ENCODE measurements at regions not wholly inside any gene's neighbourhood (a gene's known extent, or its start where the extent isn't known, plus 50 kb on each side); places are given as distances from the start of the nearest gene placed in this dataset.
A peak's percentile ranks its signal among the peaks of the same experiment; 100 is the strongest.

DNA sequence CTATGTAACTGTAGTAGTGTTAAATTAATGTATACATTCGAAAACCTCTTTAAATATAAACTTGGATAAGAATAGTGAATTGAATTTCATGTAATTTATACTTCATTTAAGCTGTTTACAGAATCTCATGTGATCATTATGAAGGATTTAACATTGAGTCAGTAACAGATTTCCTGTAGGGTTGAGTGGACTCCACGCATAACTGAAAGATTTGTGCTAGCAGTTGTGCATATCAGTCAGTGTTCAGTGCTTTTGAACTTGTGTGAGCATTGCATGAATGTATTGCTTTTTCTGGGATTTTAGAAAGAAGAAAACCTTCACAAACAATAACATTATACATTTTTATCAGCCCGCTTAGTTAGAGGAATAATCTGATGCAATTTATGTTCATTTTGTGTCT lies 1435.3 kb downstream of the LRFN5 start (continued):
- no peak for TF ChIP-seq ZNF230 (CRISPR knock-in tag; IDR thresholded peaks at IDR 0.05)
- TF ChIP-seq, protein P1, sequence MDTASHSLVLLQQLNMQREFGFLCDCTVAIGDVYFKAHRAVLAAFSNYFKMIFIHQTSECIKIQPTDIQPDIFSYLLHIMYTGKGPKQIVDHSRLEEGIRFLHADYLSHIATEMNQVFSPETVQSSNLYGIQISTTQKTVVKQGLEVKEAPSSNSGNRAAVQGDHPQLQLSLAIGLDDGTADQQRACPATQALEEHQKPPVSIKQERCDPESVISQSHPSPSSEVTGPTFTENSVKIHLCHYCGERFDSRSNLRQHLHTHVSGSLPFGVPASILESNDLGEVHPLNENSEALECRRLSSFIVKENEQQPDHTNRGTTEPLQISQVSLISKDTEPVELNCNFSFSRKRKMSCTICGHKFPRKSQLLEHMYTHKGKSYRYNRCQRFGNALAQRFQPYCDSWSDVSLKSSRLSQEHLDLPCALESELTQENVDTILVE (CRISPR knock-in tag; IDR thresholded peaks at IDR 0.05): no peak

DNA sequence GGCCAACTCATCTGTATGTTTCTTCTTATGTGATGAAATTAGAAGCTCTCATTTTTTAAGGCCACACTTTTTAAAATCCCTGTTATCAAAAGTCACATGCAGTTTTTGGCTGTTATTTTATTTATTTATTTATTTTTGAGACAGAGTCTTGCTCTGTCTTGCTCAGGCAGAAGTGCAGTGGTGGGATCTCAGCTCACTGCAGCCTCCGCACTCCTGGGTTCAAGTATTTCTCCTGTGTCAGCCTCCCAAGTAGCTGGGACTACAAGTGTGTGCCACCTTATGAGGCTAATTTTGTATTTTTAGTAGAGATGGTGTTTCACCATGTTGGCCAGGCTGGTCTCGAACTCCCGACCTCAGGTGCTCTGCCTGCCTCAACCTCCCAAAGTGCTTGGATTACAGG lies 1434.5 kb downstream of the LRFN5 start:
- FAIRE-seq (no peak), ATAC-seq (no peak), DNase-seq (ENCODE audit: low spot score) (no peak)
- Histone ChIP-seq H3K9ac (ENCODE audit: insufficient read depth, low read depth, low read length) (no peak overlapping the region), H3K79me2 (ENCODE audit: insufficient read depth, low read length) (no peaks in the 10 kb centered on the region), H2AFZ (ENCODE audit: low read length) (no peak overlapping the region), H3K4me2 (ENCODE audit: low read depth, low read length) (no peak overlapping the region), H3K27ac (ENCODE audit: extremely low read length, insufficient read depth, low read length) (no peak overlapping the region), H4K20me1 (ENCODE audit: insufficient read depth, low read length) (no peaks in the 10 kb centered on the region), H3K4me3 (replicated peaks in 1 of 3; ENCODE audit: insufficient read depth in 1 of 3, low read depth in 2 of 3, low read length in 3 of 3) (no peak overlapping the region), H3K27me3 (ENCODE audit: control insufficient read depth in 1 of 2, insufficient read depth in 2 of 2, low read length in 2 of 2) (no peaks in the 10 kb centered on the region), H3K4me1 (ENCODE audit: insufficient read depth, low read length) (no peaks in the 10 kb centered on the region), H3K9me3 (ENCODE audit: low read length) (peaks cover 72% of the 10 kb centered on the region), H3K36me3 (replicated peaks in 1 of 2; ENCODE audit: control insufficient read depth in 1 of 2, insufficient read depth in 2 of 2, low read length in 2 of 2) (no peaks in the 10 kb centered on the region)
- TF ChIP-seq ZNF253 (CRISPR knock-in tag; IDR thresholded peaks at IDR 0.05; ENCODE audit: borderline replicate concordance) (no peak), ZNF232 (CRISPR knock-in tag; IDR thresholded peaks at IDR 0.05; ENCODE audit: borderline replicate concordance) (no peak), AGO2 (optimal IDR thresholded peaks at IDR 0.05; ENCODE audit: low read depth, low read length) (no peak), PLRG1 (conservative IDR thresholded peaks at IDR 0.05) (no peak)
- CTCF ChIA-PET (ENCODE audit: low intra/inter-chr PET ratio, low total read pairs): no interaction called here
- POLR2A ChIA-PET: no interaction called here
- in situ Hi-C loops (cut with HindIII; ENCODE audit: extremely low pct_ligation_motif_present, low pct_unique_long_range_greater_than_20kb): no loop called here
- intact Hi-C loops (cut with micrococcal nuclease; ENCODE audit: unreplicated experiment): no loop called here
- no TSS peak for BruUV-seq (replicated peaks)
- 15% methylated on average over 3 of the region's 3 CpGs for WGBS (ENCODE audit: low lambda C conversion rate)

DNA sequence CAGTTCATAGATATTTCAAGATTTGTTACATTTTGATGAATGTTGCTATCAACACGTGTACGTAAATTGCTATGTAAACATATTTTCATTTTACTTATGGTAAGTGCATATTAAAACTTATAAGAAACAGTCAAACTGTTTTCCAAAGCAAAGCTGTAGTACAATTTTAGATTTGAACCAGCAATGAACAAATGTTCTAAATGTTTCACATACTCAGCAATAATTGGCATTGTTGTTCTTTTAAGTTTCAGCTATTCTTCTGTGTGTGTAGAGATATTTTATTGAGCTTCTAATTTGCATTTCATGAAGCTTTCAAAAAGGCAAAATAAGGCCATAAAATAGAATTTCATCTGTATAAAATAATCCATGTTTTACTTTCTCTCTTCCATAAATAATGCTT lies 1433.2 kb downstream of the LRFN5 start:
- no peak overlapping the region for H3K4me3 ChIP-seq (replicated peaks in 1 of 3; ENCODE audit: insufficient read depth in 1 of 3, low read depth in 2 of 3, low read length in 3 of 3)
- H3K36me3 ChIP-seq (replicated peaks in 1 of 2; ENCODE audit: control insufficient read depth in 1 of 2, insufficient read depth in 2 of 2, low read length in 2 of 2): no peaks in the 10 kb centered on the region
- H3K27me3 ChIP-seq (ENCODE audit: control insufficient read depth in 1 of 2, insufficient read depth in 2 of 2, low read length in 2 of 2): no peaks in the 10 kb centered on the region
- DNase-seq (ENCODE audit: low spot score) (no peak), FAIRE-seq (no peak), ATAC-seq (no peak)
- intact Hi-C loops (cut with micrococcal nuclease; ENCODE audit: unreplicated experiment): no loop called here
- TF ChIP-seq ZNF281 (CRISPR knock-in tag; IDR thresholded peaks at IDR 0.05; ENCODE audit: borderline replicate concordance) (no peak), ZNF292 (CRISPR knock-in tag; IDR thresholded peaks at IDR 0.05; ENCODE audit: borderline replicate concordance, low read depth) (no peak), ZNF652 (CRISPR knock-in tag; IDR thresholded peaks at IDR 0.05; ENCODE audit: borderline replicate concordance, low read depth) (no peak), MAFF (IDR thresholded peaks at IDR 0.05; ENCODE audit: low read depth, low read length) (peak; percentile 87), NR2F6 (IDR thresholded peaks at IDR 0.05) (no peak), NR2F6 (CRISPR knock-in tag; IDR thresholded peaks at IDR 0.05) (no peak), TEF (CRISPR knock-in tag; IDR thresholded peaks at IDR 0.05) (no peak), MAFK (conservative IDR thresholded peaks at IDR 0.05 in 1 of 2, IDR thresholded peaks at IDR 0.05 in 1 of 2; ENCODE audit: low read length in 2 of 2) (peak; percentile 88 to 90), ZSCAN31 (CRISPR knock-in tag; IDR thresholded peaks at IDR 0.05; ENCODE audit: low read depth) (no peak)
- POLR2A ChIA-PET: no interaction called here
- no peaks in the 10 kb centered on the region for H3K4me1 ChIP-seq (ENCODE audit: insufficient read depth, low read length)
- H2AFZ ChIP-seq (ENCODE audit: low read length): no peak overlapping the region
- no peak overlapping the region for H3K27ac ChIP-seq (ENCODE audit: extremely low read length, insufficient read depth, low read length)
- H3K9ac ChIP-seq (ENCODE audit: insufficient read depth, low read depth, low read length): no peak overlapping the region
- CTCF ChIA-PET (ENCODE audit: low intra/inter-chr PET ratio, low total read pairs): no interaction called here
- no peaks in the 10 kb centered on the region for H3K79me2 ChIP-seq (ENCODE audit: insufficient read depth, low read length)
- no TSS peak for BruUV-seq (replicated peaks)
- no peak overlapping the region for H3K4me2 ChIP-seq (ENCODE audit: low read depth, low read length)
- H3K9me3 ChIP-seq (ENCODE audit: low read length): peaks cover 69% of the 10 kb centered on the region
- 49% methylated on average over 2 of the region's 2 CpGs for WGBS (ENCODE audit: low lambda C conversion rate)
- in situ Hi-C loops (cut with HindIII; ENCODE audit: extremely low pct_ligation_motif_present, low pct_unique_long_range_greater_than_20kb): no loop called here
- no peaks in the 10 kb centered on the region for H4K20me1 ChIP-seq (ENCODE audit: insufficient read depth, low read length)
